GM12891 (cell line): ENCODE measurements at regions not wholly inside any gene's neighbourhood (a gene's known extent, or its start where the extent isn't known, plus 50 kb on each side); places are given as distances from the start of the nearest gene placed in this dataset.

Source experiments
- PAX5 ChIP-seq: IDR thresholded peaks from 2 replicates; pipeline ENCODE4 v1.6.1; 2011; ENCODE audit warnings: low read length, moderate library complexity, mild to moderate bottlenecking; ENCODE audit not compliant: insufficient read depth, severe bottlenecking
- POLR2A ChIP-seq: IDR thresholded peaks from 2 replicates; pipeline ENCODE4 v1.6.1; 2011; ENCODE audit warnings: low read depth, low read length, control low read depth
- POLR2AphosphoS5 ChIP-seq: IDR thresholded peaks from 2 replicates; pipeline ENCODE4 v1.6.1; 2011; ENCODE audit warnings: low read depth, low read length, control low read depth
- SPI1 ChIP-seq: IDR thresholded peaks from 2 replicates; pipeline ENCODE4 v1.6.1; 2011; ENCODE audit warnings: low read depth, low read length, control low read depth
- TAF1 ChIP-seq: IDR thresholded peaks from 2 replicates; pipeline ENCODE4 v1.6.1; 2011; ENCODE audit warnings: low read depth, low read length, control low read depth

DNA sequence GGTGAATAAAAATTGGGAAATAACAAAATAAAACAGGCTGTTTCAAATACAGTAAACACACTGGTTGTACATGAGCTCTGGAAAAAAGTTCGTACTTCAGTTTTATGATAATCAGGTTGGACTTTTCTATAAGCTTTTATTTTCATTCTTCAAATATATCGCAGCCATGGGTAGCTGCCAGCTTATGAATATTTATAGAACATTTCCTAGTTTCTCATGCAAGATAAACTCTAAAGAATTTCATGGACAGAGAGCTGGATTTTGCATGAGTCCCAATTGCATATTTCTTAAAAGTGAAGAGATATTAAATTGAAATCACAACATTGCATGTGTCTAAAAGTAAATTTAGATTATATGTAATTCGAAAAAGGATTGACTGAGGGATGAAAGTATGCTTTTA is 827.6 kb downstream of the SLC6A15 start:
- no peak for TF ChIP-seq POLR2A
- no peak for TF ChIP-seq POLR2AphosphoS5
- no peak for TF ChIP-seq TAF1
- TF ChIP-seq SPI1: no peak
- TF ChIP-seq PAX5: no peak
